GM12878 (cell line): ENCODE measurements at regions not wholly inside any gene's neighbourhood (a gene's known extent, or its start where the extent isn't known, plus 50 kb on each side); places are given as distances from the start of the nearest gene placed in this dataset.

Experiments
- ATAC-seq: fragments of 200-7000 bp; cut with Tn5 transposase; 3 replicates; pipeline ENCODE4 v1.9.1; 2020; ENCODE audit warnings: mild to moderate bottlenecking, moderate library complexity
- BruUV-seq: library from RNA; stranded (reverse); fragments of 400-500 nt; replicated peaks from 2 replicates; lab custom pipeline; 2021; lab: Mats Ljungman, UMichigan
- CTCF ChIA-PET: fragments of 300-600 bp; sonication (Branson Sonifier 250); formaldehyde crosslinking; extraction: SDS; loops from one replicate; lab custom pipeline; 2021; ENCODE audit warnings: inconsistent platforms; lab: Yijun Ruan, JAX
- POLR2A ChIA-PET: fragments of 350-600 bp; formaldehyde crosslinking; extraction: SDS; loops from one replicate; lab custom pipeline; 2021; ENCODE audit warnings: inconsistent platforms; lab: Charles Lee
- RAD21 ChIA-PET: fragments of 300-600 bp; sonication (Branson Sonifier 250); formaldehyde crosslinking; loops from one replicate; lab custom pipeline; 2023; ENCODE audit warnings: antibody characterized with exemption; ENCODE audit not compliant: unreplicated experiment; lab: Charles Lee
- SMC1A ChIA-PET: fragments of 300-600 bp; sonication (Branson Sonifier 250); formaldehyde crosslinking; loops from one replicate; lab custom pipeline; 2023; ENCODE audit not compliant: unreplicated experiment, uncharacterized antibody; lab: Charles Lee
- DNase-seq: peaks from one replicate; pipeline ENCODE4 v3.0.0-alpha.2; 2011; ENCODE audit warnings: low read depth, low spot score
- FAIRE-seq: peaks from 3 replicates; lab custom pipeline; 2011; peaks lifted over from hg19 to GRCh38; lab: Jason Lieb, UNC
- H2AFZ ChIP-seq: 2 replicates; pipeline ENCODE4 v1.6.0; 2011; ENCODE audit warnings: low read depth, low read length, control low read depth; ENCODE audit not compliant: control insufficient read depth
- H3K27ac ChIP-seq: 2 replicates; pipeline ENCODE4 v1.5.1; 2011; ENCODE audit warnings: control low read depth; ENCODE audit not compliant: control insufficient read depth, insufficient read depth
- H3K27me3 ChIP-seq, 2 experiments: replicated peaks in 1 of 2; 2 replicates each; pipeline versions ENCODE4 v1.6.0 to v1.6.1; 2011; ENCODE audit warnings: low read length in 1 of 2; ENCODE audit not compliant: control insufficient read depth in 2 of 2, insufficient read depth in 2 of 2
- H3K36me3 ChIP-seq, 2 experiments: 2 replicates each; pipeline ENCODE4 v1.5.1; 2011; ENCODE audit warnings: low read length in 1 of 2; ENCODE audit not compliant: control insufficient read depth in 2 of 2, insufficient read depth in 2 of 2
- H3K4me1 ChIP-seq: 2 replicates; pipeline ENCODE4 v1.6.1; 2011; ENCODE audit warnings: mild to moderate bottlenecking, low read length, moderate library complexity, mixed read lengths; ENCODE audit not compliant: control insufficient read depth, insufficient read depth
- H3K4me2 ChIP-seq: 2 replicates; pipeline ENCODE4 v1.6.0; 2011; ENCODE audit warnings: control low read depth; ENCODE audit not compliant: control insufficient read depth, insufficient read depth
- H3K4me3 ChIP-seq: fragments of 200-600 bp; sonication (generic); 2 replicates; pipeline ENCODE4 v1.5.1; 2016
- H3K79me2 ChIP-seq: 2 replicates; pipeline ENCODE4 v1.6.0; 2011; ENCODE audit warnings: low read length; ENCODE audit not compliant: control insufficient read depth, insufficient read depth
- H3K9ac ChIP-seq: 2 replicates; pipeline ENCODE4 v1.8.0; 2011; ENCODE audit warnings: low read length, control low read depth, mixed read lengths; ENCODE audit not compliant: control insufficient read depth, insufficient read depth
- H3K9me3 ChIP-seq: replicated peaks from 3 replicates; pipeline ENCODE4 v1.5.1; 2011; ENCODE audit warnings: mild to moderate bottlenecking, low read length; ENCODE audit not compliant: control insufficient read depth, insufficient read depth
- H4K20me1 ChIP-seq: 2 replicates; pipeline ENCODE4 v1.6.0; 2011; ENCODE audit not compliant: control insufficient read depth, insufficient read depth
- BCL11A ChIP-seq: IDR thresholded peaks from 2 replicates; pipeline ENCODE4 v1.6.1; 2011; ENCODE audit warnings: low read depth, low read length
- CBX3 ChIP-seq: fragments of 200-600 bp; sonication (generic); IDR thresholded peaks from 2 replicates; pipeline ENCODE4 v1.6.1; 2016; ENCODE audit warnings: low read depth, borderline replicate concordance
- EGR1 ChIP-seq, 2 experiments: IDR thresholded peaks; 1 replicate in 1 of 2; 2 replicates in 1 of 2; pipeline ENCODE4 v1.6.1; 2011 to 2012; ENCODE audit warnings: low read depth in 2 of 2, low read length in 2 of 2, borderline replicate concordance in 1 of 2, mild to moderate bottlenecking in 1 of 2, moderate library complexity in 1 of 2
- EZH2 ChIP-seq: IDR thresholded peaks from 2 replicates; pipeline ENCODE4 v1.6.1; 2012; ENCODE audit warnings: low read depth, mild to moderate bottlenecking, control low read depth, inconsistent platforms, low read length, borderline replicate concordance; ENCODE audit not compliant: control insufficient read depth
- GABPA ChIP-seq: IDR thresholded peaks from 2 replicates; pipeline ENCODE4 v1.6.1; 2014; ENCODE audit warnings: antibody characterized with exemption, low read depth, mild to moderate bottlenecking, inconsistent platforms
- GATAD2B ChIP-seq: fragments of 450-650 bp; conservative IDR thresholded peaks from 2 replicates; pipeline ENCODE4 v1.6.1; 2017; ENCODE audit warnings: low read depth, mild to moderate bottlenecking, moderate library complexity
- POLR2AphosphoS2 ChIP-seq: IDR thresholded peaks from 2 replicates; pipeline ENCODE4 v1.6.1; 2011; ENCODE audit warnings: low read depth, mild to moderate bottlenecking, low read length, improper control_type of control experiment, moderate library complexity
- RB1 ChIP-seq: fragments of 450-650 bp; formaldehyde crosslinking; IDR thresholded peaks from 2 replicates; pipeline ENCODE4 v1.6.1; 2017; ENCODE audit warnings: mild to moderate bottlenecking, borderline replicate concordance
- SREBF2 ChIP-seq: IDR thresholded peaks from 2 replicates; pipeline ENCODE4 v1.6.1; 2012; ENCODE audit warnings: mild to moderate bottlenecking, low read length
- USF2 ChIP-seq: IDR thresholded peaks from 2 replicates; pipeline ENCODE4 v1.6.1; 2011; ENCODE audit warnings: low read depth, low read length, improper control_type of control experiment, borderline replicate concordance
- ZBED1 ChIP-seq: IDR thresholded peaks from 2 replicates; pipeline ENCODE4 v1.6.1; 2016; ENCODE audit warnings: borderline replicate concordance
- ZNF384 ChIP-seq: IDR thresholded peaks from 2 replicates; pipeline ENCODE4 v1.6.1; 2012; ENCODE audit warnings: low read depth, mild to moderate bottlenecking, low read length, improper control_type of control experiment, borderline replicate concordance
- WGBS: methylation state at CpG from one replicate; pipeline ENCODE4 v1.1.6; 2016; ENCODE audit warnings: low lambda C conversion rate; ENCODE audit not compliant: insufficient replicate concordance, insufficient coverage; ENCODE audit errors: missing lambda C conversion rate; 5-methylcytosine and 5-hydroxymethylcytosine counted together
- in situ Hi-C: fragments of 300-500 bp; cut with MboI; formaldehyde crosslinking; loops from 9 replicates; pipeline ENCODE4 v1.14.3; 2018; ENCODE audit warnings: mixed read lengths
- intact Hi-C: fragments of 100-400 bp; cut with micrococcal nuclease; formaldehyde crosslinking; loops from one replicate; pipeline ENCODE4 v1.14.2; 2022; ENCODE audit not compliant: unreplicated experiment
- TF ChIP-seq, protein P1 (sequence below): IDR thresholded peaks from 2 replicates; pipeline ENCODE4 v1.6.1; 2012; ENCODE audit warnings: low read depth, low read length, improper control_type of control experiment
- TF ChIP-seq, protein P2 (sequence below): fragments of 450-650 bp; conservative IDR thresholded peaks from 2 replicates; pipeline ENCODE4 v1.6.1; 2017; ENCODE audit warnings: mild to moderate bottlenecking, moderate library complexity

DNA sequence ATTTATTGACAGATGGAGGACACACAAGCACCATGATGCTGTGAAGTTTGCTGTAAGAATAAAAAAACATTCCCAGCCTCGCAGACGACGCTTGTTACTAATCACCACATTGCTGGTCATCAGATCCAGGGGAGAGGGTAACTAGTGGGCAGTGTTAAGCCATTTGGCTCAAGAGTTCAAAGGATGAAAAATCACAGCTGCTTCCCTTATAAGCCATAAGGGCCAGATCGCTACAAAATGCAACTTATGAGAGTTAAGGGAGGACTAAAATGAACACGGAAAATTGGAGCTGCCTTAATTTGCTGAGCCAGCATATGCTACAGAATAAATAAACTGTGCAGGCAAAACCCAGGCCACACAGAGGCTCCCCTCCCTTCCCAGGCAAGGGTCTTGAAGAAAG lies 522.6 kb downstream of the TDRD15 start:
- no peaks in the 10 kb centered on the region for H3K27me3 ChIP-seq
- FAIRE-seq: no peak
- POLR2A ChIA-PET: no interaction called here
- TF ChIP-seq ZNF384 (no peak), GABPA (no peak), BCL11A (no peak), POLR2AphosphoS2 (no peak), CBX3 (no peak), GATAD2B (no peak), USF2 (no peak), EZH2 (no peak), ZBED1 (no peak), SREBF2 (no peak), RB1 (no peak), EGR1 (IDR thresholded peaks at IDR 0.05; ENCODE audit: borderline replicate concordance in 1 of 2, low read depth in 2 of 2, low read length in 2 of 2) (no peak)
- TF ChIP-seq, protein P1, sequence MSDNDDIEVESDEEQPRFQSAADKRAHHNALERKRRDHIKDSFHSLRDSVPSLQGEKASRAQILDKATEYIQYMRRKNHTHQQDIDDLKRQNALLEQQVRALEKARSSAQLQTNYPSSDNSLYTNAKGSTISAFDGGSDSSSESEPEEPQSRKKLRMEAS: no peak
- TF ChIP-seq, protein P2, sequence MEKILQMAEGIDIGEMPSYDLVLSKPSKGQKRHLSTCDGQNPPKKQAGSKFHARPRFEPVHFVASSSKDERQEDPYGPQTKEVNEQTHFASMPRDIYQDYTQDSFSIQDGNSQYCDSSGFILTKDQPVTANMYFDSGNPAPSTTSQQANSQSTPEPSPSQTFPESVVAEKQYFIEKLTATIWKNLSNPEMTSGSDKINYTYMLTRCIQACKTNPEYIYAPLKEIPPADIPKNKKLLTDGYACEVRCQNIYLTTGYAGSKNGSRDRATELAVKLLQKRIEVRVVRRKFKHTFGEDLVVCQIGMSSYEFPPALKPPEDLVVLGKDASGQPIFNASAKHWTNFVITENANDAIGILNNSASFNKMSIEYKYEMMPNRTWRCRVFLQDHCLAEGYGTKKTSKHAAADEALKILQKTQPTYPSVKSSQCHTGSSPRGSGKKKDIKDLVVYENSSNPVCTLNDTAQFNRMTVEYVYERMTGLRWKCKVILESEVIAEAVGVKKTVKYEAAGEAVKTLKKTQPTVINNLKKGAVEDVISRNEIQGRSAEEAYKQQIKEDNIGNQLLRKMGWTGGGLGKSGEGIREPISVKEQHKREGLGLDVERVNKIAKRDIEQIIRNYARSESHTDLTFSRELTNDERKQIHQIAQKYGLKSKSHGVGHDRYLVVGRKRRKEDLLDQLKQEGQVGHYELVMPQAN: no peak
- H3K36me3 ChIP-seq: no peaks in the 10 kb centered on the region
- no peak for DNase-seq
- ATAC-seq: no peak
- no peak overlapping the region for H3K27ac ChIP-seq
- no peak overlapping the region for H3K9ac ChIP-seq
- intact Hi-C loops: no loop called here
- no peaks in the 10 kb centered on the region for H3K4me1 ChIP-seq
- in situ Hi-C loops: no loop called here
- SMC1A ChIA-PET: no interaction called here
- no peak overlapping the region for H3K4me3 ChIP-seq
- no peaks in the 10 kb centered on the region for H3K79me2 ChIP-seq
- no peaks in the 10 kb centered on the region for H4K20me1 ChIP-seq
- no peak overlapping the region for H3K4me2 ChIP-seq
- RAD21 ChIA-PET: no interaction called here
- BruUV-seq: no TSS peak
- CTCF ChIA-PET: no interaction called here
- no peak overlapping the region for H2AFZ ChIP-seq
- H3K9me3 ChIP-seq: no peaks in the 10 kb centered on the region
- WGBS: 11% methylated on average over 5 of the region's 5 CpGs
